IPS DF 6.9 (cell line): ENCODE measurements at regions not wholly inside any gene's neighbourhood (a gene's known extent, or its start where the extent isn't known, plus 50 kb on each side); places are given as distances from the start of the nearest gene placed in this dataset.

Experiments used
- DNase-seq: peaks from one replicate; pipeline ENCODE4 v3.0.0-alpha.2; 2013; ENCODE audit warnings: low read depth, low spot score
- H3K27ac ChIP-seq: one replicate; pipeline ENCODE4 v1.5.1; 2013; ENCODE audit warnings: low read length, control low read depth
- H3K27me3 ChIP-seq: 2 replicates; pipeline ENCODE4 v1.6.1; 2013; ENCODE audit warnings: mild to moderate bottlenecking, low read length; ENCODE audit not compliant: control insufficient read depth, insufficient read depth
- H3K36me3 ChIP-seq: 2 replicates; pipeline ENCODE4 v1.6.1; 2013; ENCODE audit warnings: low read length; ENCODE audit not compliant: control insufficient read depth, insufficient read depth
- H3K4me1 ChIP-seq: 2 replicates; pipeline ENCODE4 v1.6.1; 2013; ENCODE audit warnings: low read length; ENCODE audit not compliant: control insufficient read depth, insufficient read depth
- H3K4me3 ChIP-seq: 2 replicates; pipeline ENCODE4 v1.5.1; 2013; ENCODE audit warnings: mild to moderate bottlenecking, low read length
- H3K9me3 ChIP-seq: 2 replicates; pipeline ENCODE4 v1.6.1; 2013; ENCODE audit warnings: low read length, inconsistent platforms; ENCODE audit not compliant: control insufficient read depth, insufficient read depth
- WGBS: extraction: QIAGEN DNeasy Blood & Tissue Kit; methylation state at CpG from one replicate; pipeline ENCODE4 v1.1.7; 2013; ENCODE audit warnings: mixed read lengths, missing lambda C conversion rate; ENCODE audit not compliant: insufficient read length, insufficient coverage; 5-methylcytosine and 5-hydroxymethylcytosine counted together

GRCh38 chr21:28636752-28637691 is 355.7 kb downstream of the LTN1 start:
- Histone ChIP-seq H3K27ac (no peak overlapping the region), H3K27me3 (0 out of 2 replicates have a peak, but pooled peaks cover 1% of the 10 kb centered on the region), H3K36me3 (no peaks in the 10 kb centered on the region), H3K4me3 (no peak overlapping the region), H3K9me3 (no peaks in the 10 kb centered on the region), H3K4me1 (no peaks in the 10 kb centered on the region; the same call in 1 of the 2 replicates)
- no peak for DNase-seq
- WGBS = no CpG with 5 or more reads among the region's 9 CpGs

- DNase-seq = no peak
- H3K4me3 ChIP-seq = no peak overlapping the region
- H3K36me3 ChIP-seq = no peaks in the 10 kb centered on the region
- H3K27me3 ChIP-seq = 0 out of 2 replicates have a peak, but pooled peaks cover 1% of the 10 kb centered on the region
- H3K9me3 ChIP-seq = no peaks in the 10 kb centered on the region
- no peak overlapping the region for H3K27ac ChIP-seq
- no CpG with 5 or more reads among the region's 1 CpG for WGBS
- H3K4me1 ChIP-seq = no peaks in the 10 kb centered on the region; the same call in 1 of the 2 replicates
Observed at GRCh38 chr21:28635541-28635940, 357.1 kb downstream of the LTN1 start.

- Histone ChIP-seq H3K27me3 (0 out of 2 replicates have a peak, but pooled peaks cover 1% of the 10 kb centered on the region), H3K9me3 (no peaks in the 10 kb centered on the region), H3K4me1 (no peaks in the 10 kb centered on the region; the same call in 1 of the 2 replicates), H3K27ac (no peak overlapping the region), H3K36me3 (no peaks in the 10 kb centered on the region), H3K4me3 (no peak overlapping the region)
- DNase-seq = no peak
- WGBS = no CpG with 5 or more reads among the region's 12 CpGs
Observed at GRCh38 chr21:28633839-28634555, 358.7 kb downstream of the LTN1 start.

GRCh38 chr21:28632755-28633408 is 359.8 kb downstream of the LTN1 start:
- no peaks in the 10 kb centered on the region for H3K9me3 ChIP-seq
- H3K36me3 ChIP-seq = no peaks in the 10 kb centered on the region
- no peak overlapping the region for H3K4me3 ChIP-seq
- WGBS = no CpG with 5 or more reads among the region's 3 CpGs
- no peaks in the 10 kb centered on the region for H3K27me3 ChIP-seq
- no peak overlapping the region for H3K27ac ChIP-seq
- no peaks in the 10 kb centered on the region; the same call in 1 of the 2 replicates for H3K4me1 ChIP-seq
- no peak for DNase-seq

- no peak for DNase-seq
- Histone ChIP-seq H3K4me1 (no peaks in the 10 kb centered on the region), H3K27me3 (no peaks in the 10 kb centered on the region), H3K36me3 (no peaks in the 10 kb centered on the region), H3K9me3 (no peaks in the 10 kb centered on the region), H3K27ac (no peak overlapping the region), H3K4me3 (no peak overlapping the region)
Observed at GRCh38 chr21:28627691-28628090, 365.0 kb downstream of the LTN1 start.

GRCh38 chr21:28627261-28627660 is 365.4 kb downstream of the LTN1 start:
- WGBS = no CpG with 5 or more reads among the region's 3 CpGs
- Histone ChIP-seq H3K36me3 (no peaks in the 10 kb centered on the region), H3K27ac (no peak overlapping the region), H3K4me1 (no peaks in the 10 kb centered on the region), H3K9me3 (no peaks in the 10 kb centered on the region), H3K4me3 (no peak overlapping the region), H3K27me3 (no peaks in the 10 kb centered on the region)
- DNase-seq = no peak

GRCh38 chr21:28624626-28625025 is 368.1 kb downstream of the LTN1 start:
- Histone ChIP-seq H3K27ac (no peak overlapping the region), H3K4me1 (no peaks in the 10 kb centered on the region), H3K9me3 (no peaks in the 10 kb centered on the region), H3K27me3 (no peaks in the 10 kb centered on the region), H3K36me3 (no peaks in the 10 kb centered on the region), H3K4me3 (no peak overlapping the region)
- WGBS = no CpG with 5 or more reads among the region's 1 CpG
- DNase-seq = no peak

- Histone ChIP-seq H3K27me3 (no peaks in the 10 kb centered on the region), H3K4me3 (no peak overlapping the region), H3K4me1 (no peaks in the 10 kb centered on the region), H3K36me3 (no peaks in the 10 kb centered on the region), H3K9me3 (no peaks in the 10 kb centered on the region), H3K27ac (no peak overlapping the region)
- no peak for DNase-seq
- WGBS = no CpG with 5 or more reads among the region's 1 CpG
Observed at GRCh38 chr21:28617300-28617699, 375.4 kb downstream of the LTN1 start.

GRCh38 chr21:28615276-28615675 is 377.4 kb downstream of the LTN1 start:
- H3K4me3 ChIP-seq = no peak overlapping the region
- no peak for DNase-seq
- H3K9me3 ChIP-seq = no peaks in the 10 kb centered on the region
- H3K4me1 ChIP-seq = no peaks in the 10 kb centered on the region
- no peaks in the 10 kb centered on the region for H3K27me3 ChIP-seq
- no peaks in the 10 kb centered on the region for H3K36me3 ChIP-seq
- WGBS = no CpG with 5 or more reads among the region's 3 CpGs
- no peak overlapping the region for H3K27ac ChIP-seq

- no peak for DNase-seq
- no CpG with 5 or more reads among the region's 2 CpGs for WGBS
Observed at GRCh38 chr21:28614791-28615190, 377.9 kb downstream of the LTN1 start.

More at GRCh38 chr21:28614791-28615190, 377.9 kb downstream of the LTN1 start:
- Histone ChIP-seq H3K27ac (no peak overlapping the region), H3K9me3 (no peaks in the 10 kb centered on the region), H3K4me3 (no peak overlapping the region), H3K4me1 (no peaks in the 10 kb centered on the region), H3K27me3 (no peaks in the 10 kb centered on the region), H3K36me3 (no peaks in the 10 kb centered on the region)
